ENCODE measurements at regions not wholly inside any gene's neighbourhood (a gene's known extent, or its start where the extent isn't known, plus 50 kb on each side); places are given as distances from the start of the nearest gene placed in this dataset.

GRCh38 chr4:170272959-170273358, 183.2 kb upstream of the AADAT start:
- no peak for ATAC-seq (ENCODE audit: low read depth)
- no peaks in the 10 kb centered on the region for H3K9me3 ChIP-seq (ENCODE audit: severe bottlenecking)
- TF ChIP-seq, protein P1, sequence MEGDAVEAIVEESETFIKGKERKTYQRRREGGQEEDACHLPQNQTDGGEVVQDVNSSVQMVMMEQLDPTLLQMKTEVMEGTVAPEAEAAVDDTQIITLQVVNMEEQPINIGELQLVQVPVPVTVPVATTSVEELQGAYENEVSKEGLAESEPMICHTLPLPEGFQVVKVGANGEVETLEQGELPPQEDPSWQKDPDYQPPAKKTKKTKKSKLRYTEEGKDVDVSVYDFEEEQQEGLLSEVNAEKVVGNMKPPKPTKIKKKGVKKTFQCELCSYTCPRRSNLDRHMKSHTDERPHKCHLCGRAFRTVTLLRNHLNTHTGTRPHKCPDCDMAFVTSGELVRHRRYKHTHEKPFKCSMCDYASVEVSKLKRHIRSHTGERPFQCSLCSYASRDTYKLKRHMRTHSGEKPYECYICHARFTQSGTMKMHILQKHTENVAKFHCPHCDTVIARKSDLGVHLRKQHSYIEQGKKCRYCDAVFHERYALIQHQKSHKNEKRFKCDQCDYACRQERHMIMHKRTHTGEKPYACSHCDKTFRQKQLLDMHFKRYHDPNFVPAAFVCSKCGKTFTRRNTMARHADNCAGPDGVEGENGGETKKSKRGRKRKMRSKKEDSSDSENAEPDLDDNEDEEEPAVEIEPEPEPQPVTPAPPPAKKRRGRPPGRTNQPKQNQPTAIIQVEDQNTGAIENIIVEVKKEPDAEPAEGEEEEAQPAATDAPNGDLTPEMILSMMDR (IDR thresholded peaks at IDR 0.05; ENCODE audit: poor library complexity, severe bottlenecking), result no peak
- H3K4me3 ChIP-seq (ENCODE audit: severe bottlenecking), result no peak overlapping the region
- H3K27me3 ChIP-seq (ENCODE audit: insufficient read depth, poor library complexity, severe bottlenecking), result no peaks in the 10 kb centered on the region
- no peak overlapping the region for H3K27ac ChIP-seq (ENCODE audit: poor library complexity, severe bottlenecking)
- no peaks in the 10 kb centered on the region for H3K36me3 ChIP-seq (ENCODE audit: low read depth)
- no peak for DNase-seq (ENCODE audit: low spot score)
- no peaks in the 10 kb centered on the region for H3K4me1 ChIP-seq (ENCODE audit: insufficient read depth, poor library complexity, severe bottlenecking)

- Histone ChIP-seq H3K4me1 (ENCODE audit: insufficient read depth, poor library complexity, severe bottlenecking) (no peaks in the 10 kb centered on the region), H3K9me3 (ENCODE audit: severe bottlenecking) (no peaks in the 10 kb centered on the region), H3K27ac (ENCODE audit: poor library complexity, severe bottlenecking) (no peak overlapping the region), H3K36me3 (ENCODE audit: low read depth) (no peaks in the 10 kb centered on the region), H3K4me3 (ENCODE audit: severe bottlenecking) (no peak overlapping the region), H3K27me3 (ENCODE audit: insufficient read depth, poor library complexity, severe bottlenecking) (no peaks in the 10 kb centered on the region)
- TF ChIP-seq, protein P1 (IDR thresholded peaks at IDR 0.05; ENCODE audit: poor library complexity, severe bottlenecking), result no peak
- DNase-seq (ENCODE audit: low spot score), result no peak
- no peak for ATAC-seq (ENCODE audit: low read depth)
These were observed 182.0 kb upstream of the AADAT start for GRCh38 chr4:170271723-170272122.

DNA sequence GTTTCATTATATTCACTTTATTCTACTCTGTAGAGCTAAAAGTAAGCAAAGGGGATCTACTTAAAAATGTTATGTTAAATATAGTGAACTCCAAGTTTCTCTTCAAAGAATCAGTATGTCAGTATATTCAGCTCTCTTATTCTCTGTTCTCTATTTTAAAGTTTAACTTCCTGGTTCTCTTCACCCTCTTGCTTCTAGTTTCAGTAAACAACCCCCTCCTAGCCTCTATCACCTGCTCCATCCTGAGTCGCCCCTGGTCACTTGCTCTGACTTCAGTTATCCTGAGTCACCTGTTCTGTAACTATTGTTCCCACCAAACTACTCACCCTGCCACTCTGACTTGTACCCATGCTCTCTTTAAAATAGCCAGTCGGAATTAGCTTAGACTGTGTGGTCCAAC, 180.9 kb upstream of the AADAT start:
- no peaks in the 10 kb centered on the region for H3K4me1 ChIP-seq (ENCODE audit: insufficient read depth, poor library complexity, severe bottlenecking)
- no peak overlapping the region for H3K27ac ChIP-seq (ENCODE audit: poor library complexity, severe bottlenecking)
- no peaks in the 10 kb centered on the region for H3K36me3 ChIP-seq (ENCODE audit: low read depth)
- DNase-seq (ENCODE audit: low spot score) (no peak), ATAC-seq (ENCODE audit: low read depth) (no peak)
- H3K4me3 ChIP-seq (ENCODE audit: severe bottlenecking), result no peak overlapping the region
- TF ChIP-seq, protein P1 (IDR thresholded peaks at IDR 0.05; ENCODE audit: poor library complexity, severe bottlenecking), result no peak
- no peaks in the 10 kb centered on the region for H3K27me3 ChIP-seq (ENCODE audit: insufficient read depth, poor library complexity, severe bottlenecking)
- H3K9me3 ChIP-seq (ENCODE audit: severe bottlenecking), result no peaks in the 10 kb centered on the region

DNA sequence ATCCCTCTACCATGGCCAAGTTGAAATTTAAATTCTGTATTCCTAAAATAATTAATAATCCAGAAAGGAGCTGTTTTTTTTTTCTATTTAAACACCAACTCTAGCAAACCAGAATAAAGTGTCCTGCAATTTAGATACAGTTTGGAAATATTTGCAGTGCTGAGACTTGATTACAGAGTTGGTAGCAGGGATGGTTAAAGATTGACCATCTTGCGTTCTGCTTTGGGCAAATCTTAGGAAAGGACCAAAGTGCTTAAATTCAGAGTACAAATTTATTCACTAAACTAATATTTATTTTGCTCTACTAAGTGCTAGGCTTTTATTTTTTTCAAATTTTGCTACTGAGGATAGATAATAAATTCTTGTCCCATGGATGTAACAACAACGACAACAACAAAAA, 180.2 kb upstream of the AADAT start:
- Histone ChIP-seq H3K27ac (ENCODE audit: poor library complexity, severe bottlenecking) (no peak overlapping the region), H3K9me3 (ENCODE audit: severe bottlenecking) (no peaks in the 10 kb centered on the region), H3K27me3 (ENCODE audit: insufficient read depth, poor library complexity, severe bottlenecking) (no peaks in the 10 kb centered on the region), H3K4me1 (ENCODE audit: insufficient read depth, poor library complexity, severe bottlenecking) (no peaks in the 10 kb centered on the region), H3K36me3 (ENCODE audit: low read depth) (no peaks in the 10 kb centered on the region), H3K4me3 (ENCODE audit: severe bottlenecking) (no peak overlapping the region)
- no peak for ATAC-seq (ENCODE audit: low read depth)
- TF ChIP-seq, protein P1 (IDR thresholded peaks at IDR 0.05; ENCODE audit: poor library complexity, severe bottlenecking), result no peak
- no peak for DNase-seq (ENCODE audit: low spot score)

- Histone ChIP-seq H3K27ac (ENCODE audit: poor library complexity, severe bottlenecking) (no peak overlapping the region), H3K4me1 (ENCODE audit: insufficient read depth, poor library complexity, severe bottlenecking) (no peaks in the 10 kb centered on the region), H3K4me3 (ENCODE audit: severe bottlenecking) (no peak overlapping the region), H3K36me3 (ENCODE audit: low read depth) (no peaks in the 10 kb centered on the region), H3K9me3 (ENCODE audit: severe bottlenecking) (no peaks in the 10 kb centered on the region), H3K27me3 (ENCODE audit: insufficient read depth, poor library complexity, severe bottlenecking) (no peaks in the 10 kb centered on the region)
- peak; percentile 99 for ATAC-seq (ENCODE audit: low read depth)
- peak; percentile 58 for DNase-seq (ENCODE audit: low spot score)
- TF ChIP-seq, protein P1 (IDR thresholded peaks at IDR 0.05; ENCODE audit: poor library complexity, severe bottlenecking), result peak; percentile 92
These were observed 169.9 kb upstream of the AADAT start for GRCh38 chr4:170259631-170260153.
